GM18526 (cell line): ENCODE measurements at regions not wholly inside any gene's neighbourhood (a gene's known extent, or its start where the extent isn't known, plus 50 kb on each side); places are given as distances from the start of the nearest gene placed in this dataset.

Experiments
- POLR2A ChIP-seq: IDR thresholded peaks from 3 replicates; pipeline ENCODE4 v1.6.1; 2011; ENCODE audit not compliant: insufficient read length; ENCODE audit errors: extremely low read depth

DNA sequence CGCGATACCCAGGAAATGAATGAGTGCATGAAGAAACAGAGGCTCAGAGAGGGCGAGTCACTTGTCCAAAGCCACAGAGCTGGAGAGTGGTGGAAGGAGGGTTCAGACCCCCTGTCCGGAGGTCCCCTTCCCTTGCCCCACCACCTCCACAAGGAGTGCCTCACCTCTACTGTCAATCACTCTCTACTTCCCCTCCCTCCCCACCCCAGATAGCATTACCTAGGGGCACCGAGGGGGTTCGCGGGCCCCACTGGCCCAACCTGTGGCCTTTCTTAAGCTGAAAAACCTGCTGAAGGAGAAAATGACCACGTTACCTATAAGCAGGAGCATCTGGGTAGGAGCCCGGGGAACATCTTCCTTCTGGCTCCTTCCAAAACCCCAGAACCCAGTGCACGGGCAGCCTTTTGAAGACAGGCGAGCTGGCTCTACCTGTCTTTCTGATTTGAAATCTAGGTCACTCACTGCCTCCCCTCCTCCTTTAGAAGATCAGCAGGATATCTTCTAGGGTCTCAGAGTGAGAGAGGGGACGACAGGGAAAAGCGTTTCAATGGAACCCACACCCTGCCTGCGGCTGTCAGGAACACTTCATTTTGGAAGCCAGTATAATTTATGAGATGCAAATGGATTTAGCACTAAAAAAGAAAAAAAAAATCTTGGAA is 89.9 kb upstream of the MEF2A start:
- no peak for TF ChIP-seq POLR2A

DNA sequence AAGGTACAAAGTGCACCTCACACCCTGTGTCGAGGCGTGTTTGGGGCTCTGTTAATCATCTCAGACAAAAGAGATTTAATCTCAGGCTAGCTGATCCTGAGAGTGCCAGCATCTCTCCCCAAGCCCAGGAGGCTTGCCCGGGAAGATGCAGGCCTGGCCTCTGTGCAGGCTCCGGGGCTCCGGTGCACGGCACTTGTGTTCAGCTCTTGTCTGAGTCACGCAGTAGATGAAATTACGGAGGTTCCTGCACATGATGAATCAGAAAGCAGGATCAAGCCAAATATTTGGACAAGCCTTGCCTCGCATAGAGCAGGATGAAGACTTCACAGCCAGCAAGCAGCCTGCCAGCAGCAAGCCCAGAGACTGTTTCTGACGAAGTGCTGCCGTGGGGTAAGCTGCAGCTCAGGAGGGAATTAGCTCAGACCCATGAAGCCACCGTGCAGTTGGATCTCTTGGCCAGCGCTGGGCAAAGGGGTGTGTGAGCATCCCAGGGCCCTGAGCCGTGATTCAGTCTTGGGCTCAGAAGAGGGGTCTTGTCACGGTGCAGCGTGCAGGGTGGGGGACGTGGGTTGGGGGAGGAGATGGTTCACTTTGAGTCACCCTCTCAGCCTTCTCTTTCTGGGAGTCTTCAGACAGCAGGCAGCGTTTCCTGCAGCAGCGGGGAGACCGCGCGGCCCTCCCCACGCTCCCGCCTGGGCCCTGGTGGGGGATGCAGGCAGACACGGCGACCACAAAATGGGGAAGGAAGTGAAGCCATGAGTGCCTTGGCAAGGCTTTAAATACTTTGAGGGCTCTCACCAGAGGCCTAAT is 89.2 kb upstream of the MEF2A start:
- no peak for TF ChIP-seq POLR2A

DNA sequence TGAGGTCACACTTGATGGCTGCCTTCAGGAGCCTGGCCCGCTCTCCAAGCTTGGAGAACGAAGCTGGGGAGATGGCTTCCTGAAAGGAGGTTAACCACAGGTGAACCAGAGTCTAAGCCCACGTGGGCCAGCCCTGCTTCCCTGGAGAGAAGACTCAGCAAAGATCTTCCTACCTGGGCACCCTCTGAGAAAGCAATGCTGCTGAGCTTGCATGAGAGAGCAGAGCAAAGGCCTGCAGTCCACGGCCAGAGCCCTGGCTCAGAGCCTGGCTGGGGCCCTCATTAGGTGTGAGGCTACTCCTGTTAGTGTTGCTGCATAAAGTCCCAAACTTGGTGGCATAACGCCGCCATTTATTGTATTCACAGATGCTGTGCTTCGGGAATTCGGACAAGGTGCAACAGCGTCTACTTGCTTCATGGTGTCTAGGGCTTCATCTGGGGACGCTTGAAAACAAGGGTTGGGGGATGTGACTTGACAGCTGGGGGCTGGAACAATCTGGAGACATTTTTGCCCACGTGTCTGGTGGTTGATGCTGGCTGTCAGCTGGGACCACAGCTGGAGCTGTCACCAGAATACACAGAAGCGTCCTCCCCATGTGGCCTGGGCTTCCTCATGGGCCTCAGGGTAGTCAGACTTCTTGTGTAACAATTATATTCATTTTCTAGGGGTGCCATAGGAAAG is 87.9 kb upstream of the MEF2A start:
- TF ChIP-seq POLR2A: no peak

GRCh38 chr15:99478977-99479376 is 86.8 kb upstream of the MEF2A start:
- TF ChIP-seq POLR2A: no peak

DNA sequence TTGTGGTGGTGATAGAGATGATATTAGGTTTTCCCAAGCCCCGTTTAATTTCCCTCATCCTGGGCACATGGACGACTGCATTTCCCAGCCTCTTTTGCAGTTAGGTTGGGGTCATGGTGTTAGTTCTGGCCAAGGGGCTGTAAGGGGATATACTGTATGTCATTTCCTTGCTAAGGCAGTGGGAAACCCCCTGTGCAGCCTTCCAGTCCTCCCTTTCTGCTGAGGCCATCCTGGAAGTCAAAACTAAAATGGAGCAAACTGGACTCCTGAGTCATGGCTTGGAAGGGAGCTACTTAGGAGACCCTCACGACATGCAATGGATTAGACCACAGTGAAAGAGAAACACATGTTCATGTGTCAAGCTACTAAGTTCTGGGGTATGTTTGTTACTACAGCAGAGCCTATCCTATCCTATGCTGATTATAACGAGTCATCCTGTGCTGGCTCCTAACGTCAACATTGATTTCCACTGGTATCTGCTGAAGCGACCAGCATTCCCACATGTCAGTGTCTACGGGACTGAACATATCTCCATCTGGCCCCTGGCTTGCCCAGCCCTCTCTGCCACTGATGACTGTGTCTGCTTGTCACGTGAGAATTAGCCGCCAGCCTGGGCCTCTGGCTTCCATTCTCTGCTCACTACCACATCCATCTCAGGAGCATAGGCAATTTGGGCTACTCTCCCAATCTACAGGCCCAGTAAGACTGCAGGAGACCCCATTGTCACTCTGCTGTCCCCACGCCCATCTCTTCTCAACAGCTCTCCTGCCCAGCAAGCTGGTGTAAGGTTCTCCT is 85.6 kb upstream of the MEF2A start:
- no peak for TF ChIP-seq POLR2A

GRCh38 chr15:99481113-99481950 is 84.5 kb upstream of the MEF2A start:
- no peak for TF ChIP-seq POLR2A

GRCh38 chr15:99481951-99482230 is 83.9 kb upstream of the MEF2A start:
- no peak for TF ChIP-seq POLR2A

DNA sequence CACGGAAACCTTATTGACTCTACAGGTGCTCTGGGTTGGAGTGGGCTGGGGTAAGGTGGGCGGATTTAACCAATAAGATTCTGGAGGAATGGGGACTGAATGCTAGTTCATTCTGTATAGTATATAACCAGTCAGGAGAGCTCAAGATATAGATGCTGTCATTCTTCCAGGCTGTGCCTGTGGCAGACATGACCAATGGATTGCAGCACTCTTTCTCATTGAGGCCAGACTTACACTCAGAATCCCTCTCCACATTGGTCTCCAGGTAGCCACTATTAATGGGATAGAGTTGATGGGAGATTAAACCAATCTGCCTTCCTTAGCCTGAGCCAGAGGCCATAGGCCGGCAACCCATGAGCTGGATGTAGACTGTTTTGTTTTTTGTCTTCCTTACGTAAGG is 82.8 kb upstream of the MEF2A start:
- no peak for TF ChIP-seq POLR2A

DNA sequence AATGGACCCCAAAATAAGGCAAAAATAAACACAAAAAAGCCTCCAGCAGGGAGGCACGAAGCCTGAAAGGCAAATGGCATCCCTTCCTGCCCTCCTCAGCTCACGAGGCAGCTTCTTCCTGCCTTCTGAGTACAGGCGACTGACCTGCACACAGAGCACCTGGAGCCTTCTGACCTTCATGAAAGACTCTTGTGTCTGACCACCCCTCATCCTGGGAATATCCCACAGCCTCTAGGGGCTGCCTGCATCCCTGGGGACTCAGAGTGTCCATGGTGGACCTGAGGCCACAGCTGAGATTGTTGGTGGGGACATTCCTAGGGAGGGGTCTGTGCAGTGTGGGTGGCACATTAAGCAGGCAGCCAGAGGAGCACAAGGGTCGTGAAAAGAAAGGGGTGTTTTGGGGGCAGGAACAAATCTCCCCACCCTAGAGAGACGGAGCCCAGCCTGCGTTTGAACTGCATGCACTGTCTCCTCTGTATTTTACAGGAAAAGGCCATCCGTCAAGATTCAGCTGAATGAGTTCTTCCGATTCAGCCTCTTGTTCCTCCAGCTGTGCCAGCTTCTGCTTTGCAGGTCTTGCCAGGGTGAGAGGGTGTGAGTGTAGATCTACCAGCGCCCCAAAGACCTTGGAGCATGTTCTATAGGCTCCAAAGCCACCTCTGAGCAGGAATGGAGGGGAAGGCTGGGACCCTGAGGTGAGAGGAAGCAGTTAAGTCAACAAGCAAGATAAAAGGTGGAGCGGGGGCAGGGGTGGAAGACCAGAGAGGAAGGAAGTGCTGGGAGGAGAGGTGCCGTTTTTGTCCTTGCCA is 80.4 kb upstream of the MEF2A start:
- no peak for TF ChIP-seq POLR2A

GRCh38 chr15:99485992-99486370 is 79.8 kb upstream of the MEF2A start:
- no peak for TF ChIP-seq POLR2A

DNA sequence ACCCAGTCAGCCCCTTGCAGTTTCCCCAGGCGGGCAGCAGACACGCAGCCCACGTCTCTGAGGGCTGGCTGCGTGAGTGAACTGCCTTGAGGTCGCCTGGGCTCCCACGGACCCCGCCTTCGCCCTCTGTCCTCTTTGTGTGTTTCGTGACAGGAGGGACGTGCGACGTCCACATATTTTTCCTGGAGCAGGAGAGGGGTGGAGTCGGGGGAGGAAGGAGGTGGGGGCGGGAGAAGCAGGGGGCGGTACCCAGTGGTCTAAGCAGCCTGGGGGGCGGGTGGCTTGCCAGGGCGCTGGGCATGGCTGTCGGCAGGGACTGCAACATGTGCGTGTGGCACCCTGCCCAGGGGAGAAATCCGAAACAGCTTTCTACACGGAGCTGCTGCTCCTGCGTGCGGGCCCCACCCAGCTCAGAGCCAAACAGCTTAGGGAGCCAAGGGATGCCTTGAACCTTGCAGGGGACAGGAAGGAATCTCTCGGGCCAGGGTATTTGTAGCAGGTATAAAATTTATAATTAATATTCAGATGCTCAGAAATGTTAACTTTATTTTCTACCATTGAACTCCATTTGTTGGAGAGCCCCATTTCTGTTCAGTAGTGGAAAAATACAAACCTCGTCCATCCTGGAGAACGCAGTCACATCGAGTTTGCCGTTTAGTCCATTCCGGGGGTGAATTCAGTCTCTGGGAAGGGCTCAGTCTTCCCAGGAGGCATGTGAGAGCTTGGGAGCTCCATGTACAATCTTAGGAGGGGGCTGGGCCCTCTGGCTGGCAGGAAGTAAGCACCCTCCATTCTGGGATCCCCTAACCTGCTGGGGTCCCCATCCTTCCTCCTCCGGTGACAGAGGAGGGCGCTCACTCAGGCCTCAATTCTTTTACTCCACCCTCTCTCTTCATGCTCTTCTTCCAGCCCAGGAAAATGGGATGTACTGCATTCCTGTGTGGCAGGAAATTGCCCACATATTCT is 79.1 kb upstream of the MEF2A start:
- TF ChIP-seq POLR2A: no peak

DNA sequence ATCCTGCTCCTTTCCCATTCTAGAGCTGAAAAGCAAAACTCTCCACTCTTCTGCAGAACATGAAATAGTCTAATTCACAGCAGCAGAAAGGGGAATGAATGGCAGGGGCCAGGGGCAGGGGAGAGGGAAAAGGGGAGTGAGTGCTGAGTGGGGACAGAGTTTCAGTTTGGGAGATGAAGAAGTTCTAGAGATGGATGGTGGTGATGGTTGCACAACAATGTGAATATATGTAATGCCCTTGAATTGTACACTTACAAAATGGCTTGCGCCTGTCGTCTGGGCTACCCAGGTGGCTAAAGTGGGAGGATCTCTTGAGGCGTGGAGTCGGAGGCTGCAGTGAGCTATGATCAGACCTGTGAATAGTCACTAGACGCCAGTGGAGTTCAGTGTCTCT is 78.5 kb upstream of the MEF2A start:
- no peak for TF ChIP-seq POLR2A

- no peak for TF ChIP-seq POLR2A
Observed at GRCh38 chr15:99492275-99492674, 73.5 kb upstream of the MEF2A start.
